Mesothelial cell of epicardium (in vitro differentiated cells): ENCODE measurements at regions not wholly inside any gene's neighbourhood (a gene's known extent, or its start where the extent isn't known, plus 50 kb on each side); places are given as distances from the start of the nearest gene placed in this dataset.

Experiments used
- DNase-seq, 2 experiments: peaks; one replicate each; pipeline ENCODE4 v3.0.0; 2021; ENCODE audit warnings: low spot score in 2 of 2; ENCODE audit not compliant: unreplicated experiment in 2 of 2
- H3K27ac Mint-ChIP-seq: 2 replicates; pipeline ENCODE4 v1.8.0; 2021; ENCODE audit warnings: mixed read lengths
- H3K27me3 Mint-ChIP-seq: 2 replicates; pipeline ENCODE4 v1.8.0; 2021; ENCODE audit warnings: low read depth, mixed read lengths
- H3K36me3 Mint-ChIP-seq: 2 replicates; pipeline ENCODE4 v1.8.0; 2021; ENCODE audit warnings: mixed read lengths
- H3K4me1 Mint-ChIP-seq: 2 replicates; pipeline ENCODE4 v1.8.0; 2021; ENCODE audit warnings: mixed read lengths
- H3K4me3 Mint-ChIP-seq: 2 replicates; pipeline ENCODE4 v1.8.0; 2021; ENCODE audit warnings: mild to moderate bottlenecking, moderate library complexity, mixed read lengths
- H3K9me3 Mint-ChIP-seq: 2 replicates; pipeline ENCODE4 v1.8.0; 2021; ENCODE audit warnings: mixed read lengths
- TF ChIP-seq, protein P1 (sequence below): fragments of 200-600 bp; sonication (generic); IDR thresholded peaks from one replicate; pipeline ENCODE4 v1.5.0; 2021; ENCODE audit warnings: antibody characterized with exemption; ENCODE audit not compliant: unreplicated experiment

DNA sequence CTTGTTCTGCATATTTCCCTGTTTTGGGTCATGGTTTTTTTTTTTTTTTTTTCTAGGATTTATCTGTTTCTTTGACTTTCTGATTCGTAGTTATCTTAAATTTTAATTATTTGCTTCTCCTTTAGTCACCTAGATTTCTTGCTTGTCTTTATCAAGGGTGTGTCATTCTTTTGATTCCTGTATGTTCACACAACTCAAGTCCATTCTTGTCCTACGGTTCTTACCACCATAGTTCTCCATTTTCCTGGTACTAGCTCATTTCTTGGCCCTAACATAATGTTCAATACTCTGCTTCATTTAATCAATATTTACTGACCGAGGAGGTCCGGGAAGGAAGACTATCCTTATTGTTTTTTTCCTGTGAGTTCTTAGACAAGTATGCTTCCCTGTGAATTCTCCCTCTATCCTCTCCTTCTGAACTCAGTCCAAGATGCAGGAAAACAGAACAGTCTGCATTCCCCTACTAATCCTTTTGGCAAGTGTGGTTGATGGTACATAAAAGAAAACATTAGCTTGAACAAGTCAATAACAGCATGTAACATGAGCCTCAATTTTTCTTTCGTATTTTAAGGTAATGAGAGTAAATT lies 1346.4 kb upstream of the SEL1L start:
- Mint-ChIP-seq H3K27me3 (no peaks in the 10 kb centered on the region), H3K4me1 (peaks cover 12% of the 10 kb centered on the region), H3K9me3 (peaks cover 6% of the 10 kb centered on the region), H3K36me3 (no peaks in the 10 kb centered on the region), H3K27ac (no peak overlapping the region), H3K4me3 (no peak overlapping the region)
- TF ChIP-seq, protein P1, sequence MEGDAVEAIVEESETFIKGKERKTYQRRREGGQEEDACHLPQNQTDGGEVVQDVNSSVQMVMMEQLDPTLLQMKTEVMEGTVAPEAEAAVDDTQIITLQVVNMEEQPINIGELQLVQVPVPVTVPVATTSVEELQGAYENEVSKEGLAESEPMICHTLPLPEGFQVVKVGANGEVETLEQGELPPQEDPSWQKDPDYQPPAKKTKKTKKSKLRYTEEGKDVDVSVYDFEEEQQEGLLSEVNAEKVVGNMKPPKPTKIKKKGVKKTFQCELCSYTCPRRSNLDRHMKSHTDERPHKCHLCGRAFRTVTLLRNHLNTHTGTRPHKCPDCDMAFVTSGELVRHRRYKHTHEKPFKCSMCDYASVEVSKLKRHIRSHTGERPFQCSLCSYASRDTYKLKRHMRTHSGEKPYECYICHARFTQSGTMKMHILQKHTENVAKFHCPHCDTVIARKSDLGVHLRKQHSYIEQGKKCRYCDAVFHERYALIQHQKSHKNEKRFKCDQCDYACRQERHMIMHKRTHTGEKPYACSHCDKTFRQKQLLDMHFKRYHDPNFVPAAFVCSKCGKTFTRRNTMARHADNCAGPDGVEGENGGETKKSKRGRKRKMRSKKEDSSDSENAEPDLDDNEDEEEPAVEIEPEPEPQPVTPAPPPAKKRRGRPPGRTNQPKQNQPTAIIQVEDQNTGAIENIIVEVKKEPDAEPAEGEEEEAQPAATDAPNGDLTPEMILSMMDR = no peak
- DNase-seq = no peak

- H3K9me3 Mint-ChIP-seq = peaks cover 6% of the 10 kb centered on the region
Measured at GRCh38 chr14:82886670-82887069, 1353.0 kb upstream of the SEL1L start.

DNA sequence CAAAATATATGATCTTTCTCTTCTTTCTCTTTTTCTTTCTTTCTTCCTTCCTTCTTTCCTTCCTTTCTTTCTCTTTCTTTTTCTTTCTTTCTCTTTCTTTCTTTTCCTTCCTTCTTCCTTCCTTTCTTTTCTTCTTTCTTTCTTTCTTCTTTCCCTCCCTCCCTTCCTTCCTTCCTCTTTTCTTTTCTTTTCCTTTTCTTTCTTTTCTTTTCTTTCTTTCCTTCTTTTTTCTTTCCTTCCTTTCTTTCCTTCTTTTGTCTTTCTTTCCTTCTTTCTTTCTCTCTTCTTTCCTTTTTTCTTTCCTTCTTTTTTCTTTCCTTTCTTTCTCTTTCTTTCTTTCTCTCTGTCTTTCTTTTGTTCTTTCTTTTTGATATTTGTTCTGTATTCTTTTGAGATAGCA lies 1356.0 kb upstream of the SEL1L start:
- Mint-ChIP-seq H3K9me3 (no peaks in the 10 kb centered on the region), H3K36me3 (no peaks in the 10 kb centered on the region), H3K27me3 (no peaks in the 10 kb centered on the region), H3K4me3 (no peak overlapping the region), H3K27ac (no peak overlapping the region), H3K4me1 (no peaks in the 10 kb centered on the region)
- TF ChIP-seq, protein P1 = no peak
- no peak for DNase-seq

More at GRCh38 chr14:82886670-82887069, 1353.0 kb upstream of the SEL1L start:
- H3K27ac Mint-ChIP-seq = no peak overlapping the region
- H3K4me1 Mint-ChIP-seq = no peaks in the 10 kb centered on the region
- TF ChIP-seq, protein P1 = no peak
- no peak overlapping the region for H3K4me3 Mint-ChIP-seq
- DNase-seq = no peak
- H3K36me3 Mint-ChIP-seq = no peaks in the 10 kb centered on the region
- no peaks in the 10 kb centered on the region for H3K27me3 Mint-ChIP-seq

GRCh38 chr14:82896476-82896875 lies 1362.8 kb upstream of the SEL1L start:
- no peak for DNase-seq
- Mint-ChIP-seq H3K27me3 (no peaks in the 10 kb centered on the region), H3K27ac (no peak overlapping the region), H3K4me3 (no peak overlapping the region), H3K36me3 (no peaks in the 10 kb centered on the region), H3K4me1 (no peaks in the 10 kb centered on the region), H3K9me3 (no peaks in the 10 kb centered on the region)
- TF ChIP-seq, protein P1 = no peak

- Mint-ChIP-seq H3K4me1 (no peaks in the 10 kb centered on the region), H3K9me3 (no peaks in the 10 kb centered on the region), H3K36me3 (no peaks in the 10 kb centered on the region), H3K27ac (no peak overlapping the region), H3K4me3 (no peak overlapping the region), H3K27me3 (peaks cover 2% of the 10 kb centered on the region)
- no peak for DNase-seq
- TF ChIP-seq, protein P1 = no peak
Measured at GRCh38 chr14:82897469-82898308, 1364.0 kb upstream of the SEL1L start.
